Right forelimb (tissue), 1 donor: ENCODE measurements at regions not wholly inside any gene's neighbourhood (a gene's known extent, or its start where the extent isn't known, plus 50 kb on each side); places are given as distances from the start of the nearest gene placed in this dataset.
A peak's percentile ranks its signal among the peaks of the same experiment; 100 is the strongest.
"Not testable (repeated sequence)": the region's sequence is repeated elsewhere in the genome, so short reads cannot be mapped to it uniquely, and the experiment has no call there.

Experiments
- DNase-seq: peaks from one replicate; pipeline ENCODE4 v3.0.0-alpha.2; 2018

- DNase-seq, result no peak
Measured at GRCh38 chr10:44267007-44267406, 117.9 kb downstream of the CXCL12 start.

DNA sequence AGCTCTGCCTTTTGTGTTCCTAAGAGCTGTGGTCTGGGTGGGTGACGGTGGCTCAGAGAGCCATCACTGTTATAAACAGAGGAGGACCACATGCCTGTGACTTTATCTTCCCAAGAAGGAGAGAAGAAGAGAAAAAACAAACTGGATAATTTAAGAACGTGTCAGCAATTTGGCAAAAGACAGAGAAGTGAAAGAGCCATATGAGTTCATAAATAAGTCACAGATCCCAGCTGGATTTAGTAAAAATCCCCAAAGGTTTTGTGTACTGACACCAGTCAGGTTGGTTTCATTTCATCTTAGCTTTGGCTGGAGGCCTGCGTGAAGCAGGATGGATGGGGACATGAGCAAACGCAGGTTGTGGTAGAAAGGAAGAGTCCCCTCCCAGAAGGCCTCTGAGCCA lies 120.7 kb downstream of the CXCL12 start:
- DNase-seq, result peak; percentile 34

DNA sequence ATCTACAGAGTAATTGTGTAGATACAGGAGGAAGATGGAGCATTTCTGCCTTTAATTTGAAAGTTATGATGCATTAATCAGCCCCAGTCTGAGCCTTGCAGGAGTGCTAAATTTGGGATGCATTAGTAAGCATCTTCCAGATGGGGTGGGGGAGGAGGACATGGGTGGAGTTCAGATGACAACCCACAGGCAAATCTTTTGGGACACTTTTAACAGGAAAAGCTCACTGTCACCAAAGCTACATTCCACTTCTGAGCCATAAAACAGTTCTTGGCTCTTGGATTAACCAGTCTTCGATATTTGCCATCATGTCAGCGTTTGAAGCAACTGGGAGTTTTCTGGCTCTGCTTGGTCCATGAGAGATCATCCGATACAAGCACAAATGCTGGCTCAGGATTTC lies 121.1 kb downstream of the CXCL12 start:
- DNase-seq, result no peak

DNA sequence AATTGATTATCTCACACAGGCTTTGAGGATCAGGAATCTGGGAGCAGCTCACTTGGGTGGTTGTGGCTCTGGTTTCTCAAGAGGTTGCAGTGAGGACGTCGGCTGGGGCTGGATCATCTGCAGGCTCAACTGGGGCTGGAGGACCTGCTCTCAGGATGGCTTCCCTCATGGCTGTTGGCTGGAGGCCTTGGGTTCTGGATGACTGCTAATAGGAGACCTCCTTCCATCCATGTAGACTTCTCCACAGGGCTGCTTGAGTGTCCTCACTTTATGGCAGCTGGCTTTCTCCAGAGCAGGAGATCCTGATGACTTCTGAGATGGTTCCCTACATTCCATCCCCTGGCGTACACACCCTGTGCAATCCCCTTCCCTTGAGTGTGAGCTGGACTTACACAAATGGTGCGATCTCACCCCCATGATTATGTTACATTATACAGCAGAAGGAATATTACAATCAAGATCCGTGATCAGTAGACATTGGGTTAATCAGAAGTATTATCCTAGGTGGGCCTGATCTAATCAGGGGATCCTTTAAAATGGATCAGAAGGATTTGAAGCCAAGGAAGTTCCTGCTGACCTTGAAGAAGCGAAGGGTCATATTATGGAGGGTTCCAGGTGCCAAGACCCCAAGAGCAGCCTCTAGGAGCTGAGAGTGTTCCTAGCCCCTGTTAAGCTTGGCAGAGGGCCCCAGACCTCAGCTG lies 122.2 kb downstream of the CXCL12 start:
- no peak for DNase-seq

DNA sequence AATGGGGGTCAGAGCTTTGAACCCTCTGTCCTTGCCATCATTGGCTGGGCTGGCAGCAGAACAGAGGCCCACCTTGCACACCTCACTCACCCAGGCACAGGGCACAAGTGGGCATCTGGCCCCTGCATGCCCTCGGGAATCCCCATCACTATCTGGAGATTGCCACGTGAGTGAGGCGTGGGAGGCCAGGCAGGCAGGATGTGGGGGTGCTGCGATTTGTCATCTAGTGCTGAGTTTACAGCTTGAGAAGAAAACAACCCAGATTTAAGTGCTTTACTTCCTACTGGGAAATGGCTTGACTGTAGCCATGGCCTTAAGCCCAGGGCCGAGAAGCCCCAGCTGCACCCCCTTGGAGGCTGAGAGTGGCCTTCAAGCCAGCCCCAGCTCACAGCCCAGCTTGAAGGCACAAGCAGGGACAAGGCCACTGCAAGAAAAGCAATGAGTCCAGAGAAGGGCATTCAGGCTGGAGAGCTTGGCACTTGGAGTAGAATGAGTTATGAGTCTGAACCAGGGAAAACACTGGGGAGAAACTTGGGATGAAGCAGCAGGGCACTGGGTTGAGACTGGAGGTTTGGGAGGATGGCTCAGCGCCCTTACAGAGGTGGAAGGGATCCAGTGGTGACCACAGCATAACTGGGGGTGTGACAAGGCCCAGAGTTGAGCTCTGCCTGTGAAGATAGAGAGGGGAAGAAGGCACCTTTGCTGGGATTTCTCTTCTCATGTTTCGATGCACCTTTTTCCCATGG lies 123.0 kb downstream of the CXCL12 start:
- DNase-seq, result no peak

- DNase-seq, result peak; percentile 38
Measured at GRCh38 chr10:44261296-44261695, 123.6 kb downstream of the CXCL12 start.

DNA sequence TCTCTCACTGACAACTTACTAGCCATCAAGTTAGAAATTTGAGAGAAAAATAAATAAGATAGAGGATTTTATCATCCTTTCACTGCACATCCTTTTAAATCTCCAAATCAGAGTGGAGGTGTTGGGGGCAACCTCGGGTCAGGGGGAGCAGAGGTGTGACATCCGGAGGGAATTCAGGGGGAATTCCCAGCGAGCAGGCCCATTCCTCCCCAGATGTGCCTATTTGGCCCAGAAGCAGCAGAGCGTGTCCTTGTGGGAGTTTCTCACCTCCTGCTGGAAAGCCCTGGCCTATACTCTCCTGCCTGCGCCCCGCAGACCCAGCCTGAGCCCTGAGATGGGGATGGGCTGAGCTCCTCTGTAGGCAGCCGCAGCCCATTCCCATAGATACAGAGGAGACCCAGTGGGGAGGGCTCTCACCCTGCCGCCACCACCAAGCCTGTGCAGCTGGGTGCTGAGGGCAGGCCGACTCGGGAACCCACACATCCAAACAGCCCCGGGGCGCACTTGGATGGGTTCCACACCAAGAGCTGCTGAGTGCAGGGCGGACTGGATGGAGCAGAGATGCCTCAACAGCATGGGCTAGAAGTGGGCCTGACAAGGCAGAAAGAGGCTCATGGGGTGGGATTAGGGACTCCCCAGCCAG lies 124.5 kb downstream of the CXCL12 start:
- peak; percentile 27 for DNase-seq

- peak; percentile 35 for DNase-seq
Measured at GRCh38 chr10:44259090-44259874, 125.6 kb downstream of the CXCL12 start.

- DNase-seq, result no peak
Measured at GRCh38 chr10:44258460-44259089, 126.3 kb downstream of the CXCL12 start.

DNA sequence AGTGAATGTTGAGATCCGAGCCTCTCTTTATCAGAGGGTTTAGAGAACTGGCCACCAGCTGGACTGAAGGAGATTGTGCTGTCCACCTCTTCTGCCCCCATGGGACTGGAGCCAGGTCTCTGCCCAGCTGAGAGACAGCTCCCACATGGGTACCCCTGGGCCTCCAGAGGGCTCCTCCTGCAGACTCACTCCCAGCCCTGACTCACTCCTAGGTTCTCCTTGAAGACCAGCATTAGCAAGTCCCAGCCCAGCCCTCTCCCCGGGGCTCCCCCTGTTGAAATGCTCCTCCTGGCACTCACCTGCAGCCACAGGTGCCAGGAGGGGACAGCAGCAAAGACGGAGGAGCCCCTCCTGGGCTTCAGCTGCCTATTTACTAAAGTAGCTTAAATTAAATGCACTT lies 126.9 kb downstream of the CXCL12 start:
- DNase-seq, result peak; percentile 17

- DNase-seq, result no peak
Measured at GRCh38 chr10:44253769-44254462, 131.0 kb downstream of the CXCL12 start.

DNA sequence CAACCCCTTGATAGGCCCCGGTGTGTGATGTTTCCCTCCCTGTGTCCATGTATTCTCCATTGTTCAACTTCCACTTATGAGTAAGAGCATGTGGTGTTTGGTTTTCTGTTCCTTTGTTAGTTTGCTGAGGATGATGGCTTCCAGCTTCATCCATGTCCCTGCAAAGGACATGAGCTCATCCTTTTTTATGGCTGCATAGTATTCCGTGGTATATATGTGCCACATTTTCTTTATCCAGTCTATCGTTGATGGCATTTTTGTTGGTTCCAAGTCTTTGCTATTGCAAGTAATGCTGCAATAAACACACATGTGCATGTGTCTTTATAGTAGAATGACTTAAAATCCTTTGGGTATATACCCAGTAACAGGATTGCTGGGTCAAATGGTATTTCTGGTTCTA lies 132.3 kb downstream of the CXCL12 start:
- not testable (repeated sequence) for DNase-seq

DNA sequence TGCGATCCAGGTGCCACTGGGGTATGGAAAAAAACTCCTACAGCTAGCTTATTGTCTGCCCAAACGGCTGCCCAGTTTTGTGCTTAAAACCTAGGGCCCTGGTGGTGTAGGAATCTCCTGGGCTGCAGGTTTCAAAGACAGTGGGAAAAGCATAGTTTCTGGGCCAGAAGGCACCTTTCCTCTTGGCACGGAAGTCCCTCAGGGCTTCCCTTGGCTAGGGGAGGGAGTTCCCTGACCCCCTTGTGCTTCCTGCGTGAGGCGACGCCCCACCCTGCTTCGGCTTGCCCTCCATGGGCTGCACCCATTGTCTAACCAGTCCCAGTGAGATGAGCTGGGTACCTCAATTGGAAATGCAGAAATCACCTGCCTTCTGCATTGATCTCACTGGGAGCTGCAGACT lies 135.0 kb downstream of the CXCL12 start:
- DNase-seq, result not testable (repeated sequence)

- no peak for DNase-seq
Measured at GRCh38 chr10:44249490-44249889, 135.4 kb downstream of the CXCL12 start.

DNA sequence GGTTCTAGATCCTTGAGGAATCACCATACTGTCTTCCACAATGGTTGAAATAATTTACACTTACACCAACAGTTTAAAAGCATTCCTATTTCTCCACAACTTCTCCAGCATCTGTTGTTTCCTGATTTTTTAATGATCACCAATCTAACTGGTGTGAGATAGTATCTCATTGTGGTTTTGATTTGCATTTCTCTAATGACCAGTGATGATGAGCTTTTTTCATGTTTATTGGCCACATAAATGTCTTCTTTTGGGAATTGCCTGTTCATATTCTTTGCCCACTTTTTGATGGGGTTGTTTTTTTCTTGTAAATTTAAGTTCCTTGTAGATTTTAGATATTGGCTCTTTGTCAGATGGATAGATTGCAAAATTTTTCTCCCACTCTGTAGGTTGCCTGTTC lies 138.2 kb downstream of the CXCL12 start:
- DNase-seq, result not testable (repeated sequence)

GRCh38 chr10:44246287-44246686 lies 138.6 kb downstream of the CXCL12 start:
- not testable (repeated sequence) for DNase-seq

DNA sequence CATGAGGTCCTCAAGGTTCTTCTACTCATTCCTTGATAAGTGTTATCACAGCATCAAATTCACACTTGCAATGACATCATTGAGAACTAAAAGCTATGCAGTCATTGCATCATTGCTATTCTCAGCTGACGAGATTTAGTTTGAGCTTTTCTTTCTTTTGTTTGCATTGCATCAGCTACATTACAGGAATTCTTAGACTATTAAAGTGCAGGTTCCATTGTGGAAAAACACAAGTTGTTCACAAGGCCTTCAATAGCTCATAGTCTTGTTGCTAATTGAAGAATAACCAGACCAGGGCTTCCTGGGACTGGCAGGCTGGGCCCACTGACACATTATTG lies 139.3 kb downstream of the CXCL12 start:
- no peak for DNase-seq

- no peak for DNase-seq
Measured at GRCh38 chr10:44244745-44245600, 139.9 kb downstream of the CXCL12 start.

GRCh38 chr10:44243851-44244510 lies 140.9 kb downstream of the CXCL12 start:
- no peak for DNase-seq

DNA sequence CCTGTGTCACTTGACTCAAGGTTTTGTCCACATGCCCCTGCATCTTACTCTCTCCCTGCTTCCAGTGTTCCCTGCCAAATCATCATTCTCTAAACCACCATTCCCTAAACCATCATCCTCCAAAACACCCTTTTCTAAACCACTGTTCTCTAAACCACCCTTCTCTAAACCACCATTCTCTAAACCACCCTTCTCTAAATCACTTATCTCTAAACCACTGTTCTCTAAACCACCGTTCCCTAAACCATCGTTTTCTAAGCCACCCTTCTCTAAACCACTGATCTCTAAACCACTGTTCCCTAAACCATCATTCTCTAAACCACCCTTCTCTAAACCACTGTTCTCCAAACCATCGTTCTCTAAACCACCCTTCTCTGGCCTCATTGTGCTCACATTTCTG lies 142.1 kb downstream of the CXCL12 start:
- no peak for DNase-seq

GRCh38 chr10:44242091-44242490 lies 142.8 kb downstream of the CXCL12 start:
- no peak for DNase-seq
